ENCODE measurements at regions not wholly inside any gene's neighbourhood (a gene's known extent, or its start where the extent isn't known, plus 50 kb on each side); places are given as distances from the start of the nearest gene placed in this dataset.

DNA sequence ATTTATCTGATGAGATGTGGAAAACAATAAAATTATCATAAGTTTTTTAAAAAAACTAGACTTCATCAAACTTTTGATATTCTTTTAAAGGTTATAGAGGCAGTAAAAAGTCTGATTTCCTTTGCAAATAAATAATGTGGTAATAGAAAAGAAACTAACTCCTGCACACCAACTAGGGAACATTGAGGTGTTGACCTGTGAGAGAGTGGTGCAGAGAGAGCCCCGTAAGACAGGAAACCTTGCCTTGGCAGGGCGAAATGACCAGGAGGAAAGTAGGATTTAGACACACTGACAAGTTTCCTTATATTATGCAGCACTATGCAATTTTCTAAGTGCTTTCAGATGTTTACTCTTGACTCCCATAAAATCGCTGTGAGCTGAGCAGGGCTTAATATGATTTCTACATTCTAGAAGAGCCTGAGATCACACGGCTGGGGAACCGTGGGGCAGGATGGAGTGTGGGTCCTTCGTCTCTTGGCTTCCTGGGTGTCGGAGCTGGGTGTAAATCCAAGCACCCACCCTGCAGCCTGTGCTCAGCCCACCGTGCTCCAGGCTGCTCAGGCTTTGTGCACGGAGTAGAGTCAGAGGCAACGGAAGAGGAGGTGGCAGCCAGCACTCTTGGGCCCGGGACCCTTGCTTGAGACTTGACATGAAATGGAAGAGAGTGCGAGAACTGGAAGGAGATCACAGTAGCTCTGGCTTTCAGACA is 61.3 kb upstream of the FOXQ1 start:
- TF ChIP-seq, protein P1, sequence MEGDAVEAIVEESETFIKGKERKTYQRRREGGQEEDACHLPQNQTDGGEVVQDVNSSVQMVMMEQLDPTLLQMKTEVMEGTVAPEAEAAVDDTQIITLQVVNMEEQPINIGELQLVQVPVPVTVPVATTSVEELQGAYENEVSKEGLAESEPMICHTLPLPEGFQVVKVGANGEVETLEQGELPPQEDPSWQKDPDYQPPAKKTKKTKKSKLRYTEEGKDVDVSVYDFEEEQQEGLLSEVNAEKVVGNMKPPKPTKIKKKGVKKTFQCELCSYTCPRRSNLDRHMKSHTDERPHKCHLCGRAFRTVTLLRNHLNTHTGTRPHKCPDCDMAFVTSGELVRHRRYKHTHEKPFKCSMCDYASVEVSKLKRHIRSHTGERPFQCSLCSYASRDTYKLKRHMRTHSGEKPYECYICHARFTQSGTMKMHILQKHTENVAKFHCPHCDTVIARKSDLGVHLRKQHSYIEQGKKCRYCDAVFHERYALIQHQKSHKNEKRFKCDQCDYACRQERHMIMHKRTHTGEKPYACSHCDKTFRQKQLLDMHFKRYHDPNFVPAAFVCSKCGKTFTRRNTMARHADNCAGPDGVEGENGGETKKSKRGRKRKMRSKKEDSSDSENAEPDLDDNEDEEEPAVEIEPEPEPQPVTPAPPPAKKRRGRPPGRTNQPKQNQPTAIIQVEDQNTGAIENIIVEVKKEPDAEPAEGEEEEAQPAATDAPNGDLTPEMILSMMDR (IDR thresholded peaks at IDR 0.05; ENCODE audit: low read depth, low read length), result no peak
- no peak for DNase-seq (ENCODE audit: extremely low read depth, low read depth)

DNA sequence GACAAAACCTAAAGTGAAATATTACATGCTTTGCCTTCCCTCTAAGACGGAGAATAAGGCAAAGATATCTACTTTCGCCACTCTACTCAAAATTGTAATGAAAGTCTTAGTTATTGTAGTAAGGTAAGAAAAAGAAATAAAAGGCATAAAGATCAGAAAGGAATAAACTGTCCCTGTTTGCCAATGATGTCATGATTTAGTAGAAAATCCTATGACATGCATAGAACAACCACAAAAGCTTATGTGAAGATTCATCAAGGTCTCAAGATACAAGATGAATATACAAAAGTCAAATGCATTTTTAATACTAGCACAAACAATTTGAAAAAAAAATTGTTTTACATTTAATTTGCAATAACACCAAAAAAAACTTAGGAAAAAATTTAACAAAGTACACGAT is 64.0 kb upstream of the FOXQ1 start:
- TF ChIP-seq, protein P1 (IDR thresholded peaks at IDR 0.05; ENCODE audit: low read depth, low read length), result no peak
- DNase-seq (ENCODE audit: extremely low read depth, low read depth), result no peak

DNA sequence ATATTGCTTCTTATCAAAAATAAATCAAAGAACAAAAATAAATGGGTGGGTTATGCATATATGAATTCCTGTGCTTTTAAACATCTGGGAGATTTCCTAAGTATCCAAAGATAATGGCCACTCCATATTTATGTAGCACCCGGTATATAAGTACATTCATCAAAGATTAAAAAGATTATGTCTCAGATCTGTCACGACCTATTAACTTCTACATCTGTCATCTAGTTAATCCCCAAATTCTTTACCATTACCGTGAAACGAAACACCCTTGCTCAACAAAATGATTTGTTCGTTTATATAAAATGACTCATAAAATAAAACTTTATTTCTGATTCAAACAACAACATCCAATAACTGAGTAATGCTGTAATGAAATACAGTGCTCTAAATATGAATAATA is 64.8 kb upstream of the FOXQ1 start:
- no peak for DNase-seq (ENCODE audit: extremely low read depth, low read depth)
- TF ChIP-seq, protein P1 (IDR thresholded peaks at IDR 0.05; ENCODE audit: low read depth, low read length), result no peak

DNA sequence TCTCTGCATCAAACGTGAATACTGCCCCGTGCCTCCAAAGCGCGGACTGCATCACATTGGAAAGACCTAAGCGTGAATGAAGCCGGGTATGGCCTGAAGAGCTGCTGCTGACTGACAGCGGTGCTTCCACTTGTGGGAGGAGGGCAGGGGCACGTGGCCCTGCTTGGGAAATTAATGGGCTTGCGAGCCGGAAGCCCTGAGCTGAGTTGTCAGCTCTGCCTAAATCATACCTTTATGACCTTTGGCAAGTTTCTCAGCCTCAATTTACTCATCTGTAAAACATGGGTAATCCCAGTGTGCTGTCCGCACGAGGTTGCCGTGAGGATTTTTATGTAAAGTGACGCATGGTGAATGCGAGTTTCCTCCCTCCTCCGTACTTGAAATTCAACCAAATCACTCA is 67.0 kb upstream of the FOXQ1 start:
- TF ChIP-seq, protein P1 (IDR thresholded peaks at IDR 0.05; ENCODE audit: low read depth, low read length), result no peak
- DNase-seq (ENCODE audit: extremely low read depth, low read depth), result no peak

DNA sequence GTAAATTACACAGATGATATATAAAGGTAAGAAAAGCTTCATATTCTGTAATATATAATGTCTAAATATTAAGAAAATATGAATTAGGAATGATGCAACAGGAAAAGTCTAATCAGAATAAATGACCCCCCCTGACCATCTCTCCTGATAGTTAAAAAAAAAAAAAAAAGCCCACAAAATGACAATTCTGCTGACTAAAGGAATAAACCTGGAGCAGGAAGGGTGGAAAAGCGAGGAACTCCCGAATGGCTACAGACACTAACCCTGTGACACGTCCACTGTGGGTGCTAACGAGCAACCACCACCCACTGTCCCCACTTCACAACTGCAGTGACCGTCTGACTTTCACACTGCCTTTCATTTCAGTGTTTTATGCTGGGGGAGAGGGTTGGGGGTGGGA is 67.6 kb upstream of the FOXQ1 start:
- TF ChIP-seq, protein P1 (IDR thresholded peaks at IDR 0.05; ENCODE audit: low read depth, low read length), result no peak
- no peak for DNase-seq (ENCODE audit: extremely low read depth, low read depth)

DNA sequence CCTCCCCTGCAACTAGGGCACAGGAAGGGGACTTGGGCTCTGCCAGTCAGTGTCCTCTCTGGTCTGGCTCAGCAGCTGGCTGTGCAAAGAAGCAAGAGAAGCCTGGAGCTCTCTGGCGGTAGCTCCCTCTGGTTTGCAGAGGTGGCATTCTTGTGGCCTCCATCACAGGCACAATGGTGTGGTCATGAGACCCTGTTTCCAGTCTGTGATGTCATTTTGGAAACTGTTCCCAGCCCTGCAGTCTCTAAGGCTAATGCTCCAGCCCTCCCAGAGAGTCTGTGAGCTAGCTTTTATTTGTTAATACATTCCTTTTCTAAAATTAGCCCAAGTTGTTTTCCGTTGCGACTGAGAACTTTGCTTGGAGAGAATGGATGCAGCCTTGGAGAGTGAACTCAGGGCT is 69.5 kb upstream of the FOXQ1 start:
- TF ChIP-seq, protein P1 (IDR thresholded peaks at IDR 0.05; ENCODE audit: low read depth, low read length), result no peak
- no peak for DNase-seq (ENCODE audit: extremely low read depth, low read depth)

DNA sequence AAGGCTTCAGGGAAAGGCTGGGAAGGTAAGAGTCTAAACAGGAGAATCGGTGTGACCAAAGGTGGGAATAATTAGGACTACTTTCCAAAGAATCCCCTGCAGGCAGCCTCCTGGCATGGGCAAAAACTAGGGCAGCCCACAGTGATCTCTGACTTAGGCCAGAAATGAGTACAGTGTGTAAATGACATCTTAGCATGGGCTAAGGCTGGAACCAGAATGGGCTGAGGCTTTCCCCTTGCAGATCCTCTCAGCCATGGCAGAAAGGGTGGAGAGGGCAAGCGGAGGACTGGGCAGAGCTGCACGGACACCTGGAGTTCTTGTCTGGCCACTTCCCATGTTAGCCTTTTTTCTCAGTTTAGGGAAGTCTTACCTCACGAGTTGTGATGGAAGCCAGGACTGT is 69.9 kb upstream of the FOXQ1 start:
- DNase-seq (ENCODE audit: extremely low read depth, low read depth), result no peak
- TF ChIP-seq, protein P1 (IDR thresholded peaks at IDR 0.05; ENCODE audit: low read depth, low read length), result no peak
